ENCODE measurements at regions not wholly inside any gene's neighbourhood (a gene's known extent, or its start where the extent isn't known, plus 50 kb on each side); places are given as distances from the start of the nearest gene placed in this dataset.

- 67 to 73% methylated on average over 14 of the region's 14 CpGs for WGBS, 2 donors
- no peaks in the 10 kb centered on the region for H3K4me1 ChIP-seq
- no peak for DNase-seq
- H3K4me3 ChIP-seq = no peak overlapping the region
- no peaks in the 10 kb centered on the region for H3K36me3 ChIP-seq
- ATAC-seq (ENCODE audit: low FRiP score in 2 of 2) = no peak
- H3K27ac ChIP-seq = no peak overlapping the region
- no peaks in the 10 kb centered on the region for H3K27me3 ChIP-seq
- no peaks in the 10 kb centered on the region for H3K9me3 ChIP-seq
- no peak for TF ChIP-seq POLR2AphosphoS5 (IDR thresholded peaks at IDR 0.05)
- TF ChIP-seq, protein P1, sequence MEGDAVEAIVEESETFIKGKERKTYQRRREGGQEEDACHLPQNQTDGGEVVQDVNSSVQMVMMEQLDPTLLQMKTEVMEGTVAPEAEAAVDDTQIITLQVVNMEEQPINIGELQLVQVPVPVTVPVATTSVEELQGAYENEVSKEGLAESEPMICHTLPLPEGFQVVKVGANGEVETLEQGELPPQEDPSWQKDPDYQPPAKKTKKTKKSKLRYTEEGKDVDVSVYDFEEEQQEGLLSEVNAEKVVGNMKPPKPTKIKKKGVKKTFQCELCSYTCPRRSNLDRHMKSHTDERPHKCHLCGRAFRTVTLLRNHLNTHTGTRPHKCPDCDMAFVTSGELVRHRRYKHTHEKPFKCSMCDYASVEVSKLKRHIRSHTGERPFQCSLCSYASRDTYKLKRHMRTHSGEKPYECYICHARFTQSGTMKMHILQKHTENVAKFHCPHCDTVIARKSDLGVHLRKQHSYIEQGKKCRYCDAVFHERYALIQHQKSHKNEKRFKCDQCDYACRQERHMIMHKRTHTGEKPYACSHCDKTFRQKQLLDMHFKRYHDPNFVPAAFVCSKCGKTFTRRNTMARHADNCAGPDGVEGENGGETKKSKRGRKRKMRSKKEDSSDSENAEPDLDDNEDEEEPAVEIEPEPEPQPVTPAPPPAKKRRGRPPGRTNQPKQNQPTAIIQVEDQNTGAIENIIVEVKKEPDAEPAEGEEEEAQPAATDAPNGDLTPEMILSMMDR (IDR thresholded peaks at IDR 0.05) = no peak
These were observed 109.6 kb upstream of the ALKAL2 start for GRCh38 chr2:397521-397920.

- Histone ChIP-seq H3K27ac (no peak overlapping the region), H3K4me1 (no peaks in the 10 kb centered on the region), H3K4me3 (no peak overlapping the region), H3K27me3 (no peaks in the 10 kb centered on the region), H3K36me3 (no peaks in the 10 kb centered on the region), H3K9me3 (no peaks in the 10 kb centered on the region)
- TF ChIP-seq EP300 (IDR thresholded peaks at IDR 0.05) = no peak
- no peak for TF ChIP-seq POLR2A (IDR thresholded peaks at IDR 0.05)
- TF ChIP-seq, protein P1 (IDR thresholded peaks at IDR 0.05) = no peak
- TF ChIP-seq POLR2AphosphoS5 (IDR thresholded peaks at IDR 0.05) = no peak
- WGBS, 2 donors = 83 to 85% methylated on average over 11 of the region's 11 CpGs
- ATAC-seq (ENCODE audit: low FRiP score in 2 of 2) (no peak), DNase-seq (no peak)
These were observed 109.0 kb upstream of the ALKAL2 start for GRCh38 chr2:396903-397302.

- Histone ChIP-seq H3K27me3 (no peaks in the 10 kb centered on the region), H3K4me3 (no peak overlapping the region), H3K27ac (no peak overlapping the region), H3K4me1 (no peaks in the 10 kb centered on the region), H3K36me3 (no peaks in the 10 kb centered on the region), H3K9me3 (no peaks in the 10 kb centered on the region)
- 77 to 81% methylated on average over 9 to 12 of the region's 12 CpGs for WGBS, 2 donors
- TF ChIP-seq, protein P1 (IDR thresholded peaks at IDR 0.05) = no peak
- TF ChIP-seq POLR2A (IDR thresholded peaks at IDR 0.05) = no peak
- TF ChIP-seq POLR2AphosphoS5 (IDR thresholded peaks at IDR 0.05) = no peak
- TF ChIP-seq EP300 (IDR thresholded peaks at IDR 0.05) = no peak
- no peak for ATAC-seq (ENCODE audit: low FRiP score in 2 of 2)
- DNase-seq = no peak
These were observed 108.0 kb upstream of the ALKAL2 start for GRCh38 chr2:395886-396285.

- Histone ChIP-seq H3K36me3 (no peaks in the 10 kb centered on the region), H3K27me3 (no peaks in the 10 kb centered on the region), H3K27ac (no peak overlapping the region), H3K4me3 (no peak overlapping the region), H3K4me1 (no peaks in the 10 kb centered on the region), H3K9me3 (no peaks in the 10 kb centered on the region)
- TF ChIP-seq, protein P1 (IDR thresholded peaks at IDR 0.05) = no peak
- TF ChIP-seq POLR2AphosphoS5 (IDR thresholded peaks at IDR 0.05) (no peak), POLR2A (IDR thresholded peaks at IDR 0.05) (no peak), EP300 (IDR thresholded peaks at IDR 0.05) (no peak)
- no peak for DNase-seq
- peak in 1 of 2 donors; percentile 19 for ATAC-seq (ENCODE audit: low FRiP score in 2 of 2)
- WGBS, 2 donors = 63 to 66% methylated on average over 37 of the region's 37 CpGs
These were observed 106.1 kb upstream of the ALKAL2 start for GRCh38 chr2:393711-394696.

DNA sequence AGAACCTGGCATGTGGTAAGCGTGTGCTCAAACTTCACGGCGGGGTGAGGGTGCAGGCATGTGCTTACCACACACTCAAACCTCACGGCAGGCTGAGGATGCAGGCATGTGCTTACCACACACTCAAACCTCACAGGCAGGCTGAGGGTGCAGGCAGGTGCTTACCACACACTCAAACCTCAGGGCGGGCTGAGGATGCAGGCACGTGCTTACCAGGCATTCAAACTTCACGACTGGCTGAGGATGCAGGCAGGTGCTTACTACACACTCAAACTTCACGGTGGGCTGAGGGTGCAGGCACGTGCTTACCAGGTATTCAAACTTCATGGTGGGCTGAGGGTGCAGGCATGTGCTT, 105.0 kb upstream of the ALKAL2 start:
- Histone ChIP-seq H3K4me1 (no peaks in the 10 kb centered on the region), H3K27ac (no peak overlapping the region), H3K27me3 (no peaks in the 10 kb centered on the region), H3K36me3 (no peaks in the 10 kb centered on the region), H3K4me3 (no peak overlapping the region), H3K9me3 (no peaks in the 10 kb centered on the region)
- ATAC-seq (ENCODE audit: low FRiP score in 2 of 2) (no peak), DNase-seq (no peak)
- 75 to 100% methylated on average over 1 to 9 of the region's 9 CpGs for WGBS, 2 donors
- no peak for TF ChIP-seq EP300 (IDR thresholded peaks at IDR 0.05)
- no peak for TF ChIP-seq POLR2AphosphoS5 (IDR thresholded peaks at IDR 0.05)
- TF ChIP-seq POLR2A (IDR thresholded peaks at IDR 0.05) = no peak
- TF ChIP-seq, protein P1 (IDR thresholded peaks at IDR 0.05) = no peak

Measured in upper lobe of left lung (tissue), 6 donors.